ENCODE measurements at regions not wholly inside any gene's neighbourhood (a gene's known extent, or its start where the extent isn't known, plus 50 kb on each side); places are given as distances from the start of the nearest gene placed in this dataset.

GRCh38 chr12:97046901-97047300 is 139.8 kb downstream of the NEDD1 start:
- CTCF ChIA-PET = no interaction called here

GRCh38 chr12:97047361-97047760 is 140.3 kb downstream of the NEDD1 start:
- ChIA-PET CTCF (no interaction called here), POLR2A (no interaction called here)
- TF ChIP-seq ZNF423 (tag by site-specific recombination; IDR thresholded peaks at IDR 0.05) = no peak
- TF ChIP-seq SALL2 (tag by site-specific recombination; IDR thresholded peaks at IDR 0.05; ENCODE audit: borderline replicate concordance) = no peak
- TF ChIP-seq ZSCAN30 (tag by site-specific recombination; IDR thresholded peaks at IDR 0.05) = no peak
- TF ChIP-seq ZNF449 (tag by site-specific recombination; IDR thresholded peaks at IDR 0.05) = no peak
- no peak for TF ChIP-seq ZNF391 (tag by site-specific recombination; IDR thresholded peaks at IDR 0.05; ENCODE audit: borderline replicate concordance, low read depth)
- no peak for TF ChIP-seq ZNF677 (tag by site-specific recombination; IDR thresholded peaks at IDR 0.05)
- TF ChIP-seq ZNF433 (tag by site-specific recombination; IDR thresholded peaks at IDR 0.05; ENCODE audit: low read depth) = no peak
- no peak for TF ChIP-seq ELK4 (IDR thresholded peaks at IDR 0.05; ENCODE audit: borderline replicate concordance, low read depth, low read length)
- Histone ChIP-seq H3K9me3 (ENCODE audit: control insufficient read depth, insufficient read depth, low read depth, low read length) (no peaks in the 10 kb centered on the region), H3K4me3 (ENCODE audit: low read depth, low read length) (no peak overlapping the region), H3K4me1 (ENCODE audit: control insufficient read depth, insufficient read depth, low read length) (no peaks in the 10 kb centered on the region), H3K27ac (ENCODE audit: extremely low read depth, low read depth, low read length) (no peak overlapping the region), H3K36me3 (ENCODE audit: control insufficient read depth in 2 of 2, insufficient read depth in 1 of 2, low read length in 2 of 2) (no peaks in the 10 kb centered on the region)

More at GRCh38 chr12:97046901-97047300, 139.8 kb downstream of the NEDD1 start:
- Histone ChIP-seq H3K27ac (ENCODE audit: extremely low read depth, low read depth, low read length) (no peak overlapping the region), H3K4me1 (ENCODE audit: control insufficient read depth, insufficient read depth, low read length) (no peaks in the 10 kb centered on the region), H3K4me3 (ENCODE audit: low read depth, low read length) (no peak overlapping the region), H3K36me3 (ENCODE audit: control insufficient read depth in 2 of 2, insufficient read depth in 1 of 2, low read length in 2 of 2) (no peaks in the 10 kb centered on the region), H3K9me3 (ENCODE audit: control insufficient read depth, insufficient read depth, low read depth, low read length) (no peaks in the 10 kb centered on the region)
- POLR2A ChIA-PET = no interaction called here
- TF ChIP-seq ZNF146 (tag by site-specific recombination; IDR thresholded peaks at IDR 0.05) = no peak

DNA sequence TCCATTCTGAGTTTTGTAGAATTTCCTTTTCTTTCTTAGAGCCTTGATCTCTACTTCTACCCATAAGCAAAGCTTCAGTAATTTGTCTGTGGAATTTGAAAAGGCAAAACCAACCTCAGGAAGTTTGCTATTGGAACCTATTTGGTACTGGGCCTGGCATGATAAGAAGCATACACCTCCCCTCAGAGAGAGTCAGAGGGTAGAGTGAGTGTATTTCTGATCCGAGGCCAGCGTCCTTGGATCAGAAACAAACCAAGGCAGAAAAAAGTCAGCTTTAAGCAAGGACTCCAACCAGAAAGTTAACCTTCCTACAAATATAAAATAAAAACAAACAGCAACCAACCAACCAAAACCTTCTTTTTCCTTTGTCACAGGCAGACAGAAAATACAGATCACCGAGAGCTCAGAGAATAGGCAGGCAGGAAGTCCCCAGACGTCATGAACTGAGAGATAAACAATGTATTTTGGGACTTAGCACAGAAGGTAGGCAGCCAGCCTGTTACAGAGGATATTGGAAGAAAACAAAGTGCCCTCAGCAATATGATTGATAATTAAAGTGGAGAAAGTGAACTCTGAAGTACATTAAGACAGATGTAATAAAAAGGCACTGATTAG is 141.5 kb downstream of the NEDD1 start:
- TF ChIP-seq GLIS1 (tag by site-specific recombination; IDR thresholded peaks at IDR 0.05) (no peak), ZNF114 (tag by site-specific recombination; IDR thresholded peaks at IDR 0.05) (no peak), ZNF324 (tag by site-specific recombination; IDR thresholded peaks at IDR 0.05) (no peak), ZNF670 (tag by site-specific recombination; IDR thresholded peaks at IDR 0.05; ENCODE audit: low read depth) (no peak), ZNF18 (tag by site-specific recombination; IDR thresholded peaks at IDR 0.05) (no peak), ZNF362 (tag by site-specific recombination; IDR thresholded peaks at IDR 0.05) (no peak), PRDM6 (tag by site-specific recombination; IDR thresholded peaks at IDR 0.05) (no peak), RBAK (tag by site-specific recombination; IDR thresholded peaks at IDR 0.05) (no peak), ZNF433 (tag by site-specific recombination; IDR thresholded peaks at IDR 0.05; ENCODE audit: low read depth) (no peak), ZNF544 (tag by site-specific recombination; IDR thresholded peaks at IDR 0.05) (no peak), ZNF175 (tag by site-specific recombination; IDR thresholded peaks at IDR 0.05) (no peak), KLF16 (tag by site-specific recombination; IDR thresholded peaks at IDR 0.05) (no peak), ZNF174 (tag by site-specific recombination; IDR thresholded peaks at IDR 0.05) (no peak), ZNF138 (tag by site-specific recombination; IDR thresholded peaks at IDR 0.05; ENCODE audit: borderline replicate concordance) (no peak), ZFP69B (tag by site-specific recombination; IDR thresholded peaks at IDR 0.05) (no peak)
- TF ChIP-seq, protein P1, sequence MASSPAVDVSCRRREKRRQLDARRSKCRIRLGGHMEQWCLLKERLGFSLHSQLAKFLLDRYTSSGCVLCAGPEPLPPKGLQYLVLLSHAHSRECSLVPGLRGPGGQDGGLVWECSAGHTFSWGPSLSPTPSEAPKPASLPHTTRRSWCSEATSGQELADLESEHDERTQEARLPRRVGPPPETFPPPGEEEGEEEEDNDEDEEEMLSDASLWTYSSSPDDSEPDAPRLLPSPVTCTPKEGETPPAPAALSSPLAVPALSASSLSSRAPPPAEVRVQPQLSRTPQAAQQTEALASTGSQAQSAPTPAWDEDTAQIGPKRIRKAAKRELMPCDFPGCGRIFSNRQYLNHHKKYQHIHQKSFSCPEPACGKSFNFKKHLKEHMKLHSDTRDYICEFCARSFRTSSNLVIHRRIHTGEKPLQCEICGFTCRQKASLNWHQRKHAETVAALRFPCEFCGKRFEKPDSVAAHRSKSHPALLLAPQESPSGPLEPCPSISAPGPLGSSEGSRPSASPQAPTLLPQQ (tag by site-specific recombination; IDR thresholded peaks at IDR 0.05) = no peak
- Histone ChIP-seq H3K4me1 (ENCODE audit: control insufficient read depth, insufficient read depth, low read length) (no peaks in the 10 kb centered on the region), H3K9me3 (ENCODE audit: control insufficient read depth, insufficient read depth, low read depth, low read length) (no peaks in the 10 kb centered on the region), H3K27ac (ENCODE audit: extremely low read depth, low read depth, low read length) (no peak overlapping the region), H3K36me3 (ENCODE audit: control insufficient read depth in 2 of 2, insufficient read depth in 1 of 2, low read length in 2 of 2) (no peaks in the 10 kb centered on the region), H3K4me3 (ENCODE audit: low read depth, low read length) (no peak overlapping the region)
- CTCF ChIA-PET = no interaction called here
- POLR2A ChIA-PET = no interaction called here
